ENCODE measurements at regions not wholly inside any gene's neighbourhood (a gene's known extent, or its start where the extent isn't known, plus 50 kb on each side); places are given as distances from the start of the nearest gene placed in this dataset.

- no peak for DNase-seq
Measured at GRCh38 chr4:63790377-63790776, 618.9 kb downstream of the TECRL start.

GRCh38 chr4:63788271-63788670, 621.0 kb downstream of the TECRL start:
- DNase-seq = no peak

GRCh38 chr4:63787326-63787725, 621.9 kb downstream of the TECRL start:
- no peak for DNase-seq

GRCh38 chr4:63786171-63786570, 623.1 kb downstream of the TECRL start:
- no peak for DNase-seq

GRCh38 chr4:63784822-63785221, 624.4 kb downstream of the TECRL start:
- DNase-seq = no peak

GRCh38 chr4:63777601-63778000, 631.6 kb downstream of the TECRL start:
- DNase-seq = no peak

GRCh38 chr4:63764400-63764799, 644.9 kb downstream of the TECRL start:
- DNase-seq = no peak

GRCh38 chr4:63757929-63758328, 651.3 kb downstream of the TECRL start:
- DNase-seq = no peak

- no peak for DNase-seq
Measured at GRCh38 chr4:63742882-63743281, 666.4 kb downstream of the TECRL start.

- DNase-seq = no peak
Measured at GRCh38 chr4:63729519-63729918, 679.7 kb downstream of the TECRL start.

- DNase-seq = peak; percentile 75
Measured at GRCh38 chr4:63728480-63729177, 680.6 kb downstream of the TECRL start.

GRCh38 chr4:63717384-63717783, 691.9 kb downstream of the TECRL start:
- DNase-seq = peak; percentile 60

GRCh38 chr4:63708661-63709060, 700.6 kb downstream of the TECRL start:
- DNase-seq = no peak

GRCh38 chr4:63700569-63700968, 708.7 kb downstream of the TECRL start:
- no peak for DNase-seq

GRCh38 chr4:63693321-63693720, 715.9 kb downstream of the TECRL start:
- DNase-seq = no peak

GRCh38 chr4:63678358-63678931, 730.8 kb downstream of the TECRL start:
- DNase-seq = no peak

GRCh38 chr4:63670735-63671134, 738.5 kb downstream of the TECRL start:
- no peak for DNase-seq

GRCh38 chr4:63663870-63664269, 745.4 kb downstream of the TECRL start:
- DNase-seq = no peak

- no peak for DNase-seq
Measured at GRCh38 chr4:63644396-63644795, 764.9 kb downstream of the TECRL start.

GRCh38 chr4:63637270-63637669, 772.0 kb downstream of the TECRL start:
- DNase-seq = no peak

- DNase-seq = no peak
Measured at GRCh38 chr4:63632858-63633257, 776.4 kb downstream of the TECRL start.

GRCh38 chr4:63620271-63620670, 789.0 kb downstream of the TECRL start:
- DNase-seq = peak; percentile 95

- peak; percentile 41 for DNase-seq
Measured at GRCh38 chr4:63619771-63620170, 789.5 kb downstream of the TECRL start.

- DNase-seq = peak; percentile 35
Measured at GRCh38 chr4:63618883-63619718, 790.1 kb downstream of the TECRL start.

Measured in NCI-H146 (cell line).